Astrocyte of the spinal cord (primary cell): ENCODE measurements at regions not wholly inside any gene's neighbourhood (a gene's known extent, or its start where the extent isn't known, plus 50 kb on each side); places are given as distances from the start of the nearest gene placed in this dataset.

Experiments
- DNase-seq: peaks from one replicate; pipeline ENCODE4 v3.0.0; 2011; ENCODE audit warnings: low read depth, low spot score
- H3K4me3 ChIP-seq: 2 replicates; pipeline ENCODE4 v1.5.1; 2011; ENCODE audit warnings: low read depth, mild to moderate bottlenecking, low read length, moderate library complexity
- CTCF ChIP-seq: IDR thresholded peaks from 2 replicates; pipeline ENCODE4 v1.5.1; 2012; ENCODE audit warnings: low read depth, mild to moderate bottlenecking, low read length, inconsistent platforms
- in situ Hi-C: cut with HindIII; loops from 2 replicates; pipeline ENCODE4 v1.10.0; 2017; ENCODE audit warnings: low sequenced_read_pairs

GRCh38 chr2:15718103-15718943, 126.7 kb downstream of the DDX1 start:
- H3K4me3 ChIP-seq, result no peak overlapping the region
- in situ Hi-C loops, result no loop called here

GRCh38 chr2:15718944-15719323, 127.3 kb downstream of the DDX1 start:
- no peak for DNase-seq
- no peak for TF ChIP-seq CTCF
- in situ Hi-C loops, result no loop called here
- H3K4me3 ChIP-seq, result no peak overlapping the region

More at GRCh38 chr2:15718103-15718943, 126.7 kb downstream of the DDX1 start:
- TF ChIP-seq CTCF, result no peak
- DNase-seq, result no peak

- no peak for DNase-seq
Measured at GRCh38 chr2:15719566-15720313, 128.1 kb downstream of the DDX1 start.

GRCh38 chr2:15720561-15721307, 129.1 kb downstream of the DDX1 start:
- TF ChIP-seq CTCF, result no peak
- in situ Hi-C loops, result no loop called here
- no peak for DNase-seq
- H3K4me3 ChIP-seq, result no peak overlapping the region

More at GRCh38 chr2:15719566-15720313, 128.1 kb downstream of the DDX1 start:
- no peak overlapping the region for H3K4me3 ChIP-seq
- in situ Hi-C loops, result no loop called here
- no peak for TF ChIP-seq CTCF

- H3K4me3 ChIP-seq, result no peak overlapping the region
- DNase-seq, result no peak
- in situ Hi-C loops, result no loop called here
- no peak for TF ChIP-seq CTCF
Measured at GRCh38 chr2:15721411-15722067, 129.9 kb downstream of the DDX1 start.

GRCh38 chr2:15722980-15723379, 131.3 kb downstream of the DDX1 start:
- TF ChIP-seq CTCF, result no peak

More at GRCh38 chr2:15722980-15723379, 131.3 kb downstream of the DDX1 start:
- no peak overlapping the region for H3K4me3 ChIP-seq
- in situ Hi-C loops, result no loop called here
- DNase-seq, result no peak
